ENCODE measurements at regions not wholly inside any gene's neighbourhood (a gene's known extent, or its start where the extent isn't known, plus 50 kb on each side); places are given as distances from the start of the nearest gene placed in this dataset.

DNA sequence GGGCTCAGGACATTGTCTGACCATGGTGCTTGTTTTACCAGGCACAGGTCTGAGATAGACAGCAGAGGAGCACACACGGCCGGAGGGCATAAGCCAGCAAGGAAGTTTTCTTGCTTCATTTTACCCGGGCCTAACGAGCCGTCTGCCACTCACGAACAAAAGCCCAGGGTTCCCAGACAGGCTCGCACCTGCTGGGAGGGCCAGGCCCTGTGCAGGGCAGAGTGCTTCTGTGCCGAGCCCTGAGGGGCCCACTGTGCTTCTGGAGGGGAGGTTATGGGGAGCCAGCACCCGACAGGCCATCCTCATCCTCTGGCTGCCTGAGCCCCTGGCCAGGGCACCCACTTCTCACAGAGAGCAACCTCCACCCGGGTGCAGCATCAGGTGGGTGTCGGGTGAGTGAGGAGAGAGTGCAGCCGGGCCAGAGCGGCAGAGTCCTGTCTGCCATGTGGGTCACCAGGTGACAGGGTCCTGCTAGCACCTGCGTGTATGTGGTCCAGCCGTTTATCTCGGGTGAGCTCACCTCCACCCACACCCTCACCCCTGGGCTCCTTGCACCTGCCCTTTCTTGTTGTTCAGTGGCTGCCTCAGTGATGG lies 297.9 kb downstream of the NDUFA10 start:
- Histone ChIP-seq H3K4me3 (no peak overlapping the region), H3K9me3 (no peaks in the 10 kb centered on the region), H3K27ac (no peak overlapping the region), H3K36me3 (ENCODE audit: low read depth, missing control alignments) (no peaks in the 10 kb centered on the region), H3K4me1 (peaks cover 7% of the 10 kb centered on the region), H3K27me3 (no peaks in the 10 kb centered on the region)
- no peak for DNase-seq
- no peak for TF ChIP-seq CTCF (IDR thresholded peaks at IDR 0.05)
- no peak for TF ChIP-seq POLR2A (IDR thresholded peaks at IDR 0.05)
- intact Hi-C loops (cut with DNase I; ENCODE audit: low total_unique reads): no loop called here
- WGBS, 2 donors: 95 to 98% methylated on average over 6 to 16 of the region's 16 CpGs

DNA sequence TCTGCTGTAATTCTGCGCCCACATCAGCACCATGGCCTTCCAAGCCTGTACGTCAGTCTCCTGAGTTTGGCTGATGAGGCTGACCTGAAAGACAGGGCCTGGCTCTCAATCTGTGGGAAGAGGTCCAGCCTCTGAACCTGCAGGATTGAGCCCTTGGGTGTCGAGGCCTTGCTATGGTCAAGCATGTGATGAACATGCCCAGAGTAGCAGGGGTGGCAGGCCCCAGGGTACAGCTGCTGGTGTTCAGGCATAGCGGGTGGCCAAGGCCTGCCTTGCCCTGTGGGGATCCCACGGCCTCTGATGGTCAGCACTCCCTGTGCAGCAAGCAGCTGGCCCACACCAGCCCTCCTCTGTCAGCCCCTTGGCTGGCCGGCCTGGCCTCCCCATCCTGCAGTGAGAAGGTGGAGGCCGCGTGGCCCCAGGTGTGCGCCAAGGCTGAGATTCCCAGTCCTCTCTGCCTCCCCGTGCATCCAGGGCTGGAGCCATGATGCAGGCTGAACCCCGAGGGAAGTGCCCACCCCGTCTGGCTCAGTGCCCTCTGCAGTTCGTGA lies 298.4 kb downstream of the NDUFA10 start:
- 91% methylated on average over 13 of the region's 13 CpGs; no CpG with 5 or more reads in 1 of the 2 donors for WGBS, 2 donors
- Histone ChIP-seq H3K4me3 (no peak overlapping the region), H3K36me3 (ENCODE audit: low read depth, missing control alignments) (no peaks in the 10 kb centered on the region), H3K4me1 (peaks cover 7% of the 10 kb centered on the region), H3K27me3 (no peaks in the 10 kb centered on the region), H3K9me3 (no peaks in the 10 kb centered on the region), H3K27ac (no peak overlapping the region)
- DNase-seq: no peak
- intact Hi-C loops (cut with DNase I; ENCODE audit: low total_unique reads): no loop called here
- TF ChIP-seq CTCF (IDR thresholded peaks at IDR 0.05) (no peak), POLR2A (IDR thresholded peaks at IDR 0.05) (no peak)

DNA sequence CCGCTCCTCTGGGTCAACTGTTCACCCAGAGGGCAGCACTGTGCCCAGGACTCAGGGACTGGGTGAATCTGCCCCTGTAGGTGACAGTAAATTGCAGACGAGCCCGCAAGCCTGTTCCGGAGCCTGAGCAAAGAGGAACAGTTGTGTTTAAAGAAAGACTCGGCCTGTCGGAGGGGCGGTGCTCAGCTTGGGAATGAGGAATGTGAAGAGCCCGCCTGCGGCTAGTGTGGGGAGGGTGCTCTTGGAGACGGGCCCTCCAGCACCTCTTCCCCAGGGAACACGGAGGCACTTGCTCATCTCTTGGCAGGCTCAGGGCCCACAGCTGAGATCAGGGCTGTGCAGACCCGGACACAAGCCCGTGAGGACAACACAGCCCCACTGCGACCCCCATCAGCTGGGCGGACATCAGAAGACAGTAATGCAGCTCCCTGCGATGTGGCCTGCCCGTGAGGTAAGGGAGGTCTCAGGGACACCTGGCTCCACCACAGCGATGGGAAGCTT lies 299.0 kb downstream of the NDUFA10 start:
- Histone ChIP-seq H3K4me3 (no peak overlapping the region), H3K9me3 (no peaks in the 10 kb centered on the region), H3K27ac (no peak overlapping the region), H3K4me1 (peaks cover 7% of the 10 kb centered on the region), H3K36me3 (ENCODE audit: low read depth, missing control alignments) (no peaks in the 10 kb centered on the region), H3K27me3 (no peaks in the 10 kb centered on the region)
- 80 to 86% methylated on average over 15 to 18 of the region's 18 CpGs for WGBS, 2 donors
- no peak for DNase-seq
- TF ChIP-seq CTCF (IDR thresholded peaks at IDR 0.05) (no peak), POLR2A (IDR thresholded peaks at IDR 0.05) (no peak)
- intact Hi-C loops (cut with DNase I; ENCODE audit: low total_unique reads): no loop called here

DNA sequence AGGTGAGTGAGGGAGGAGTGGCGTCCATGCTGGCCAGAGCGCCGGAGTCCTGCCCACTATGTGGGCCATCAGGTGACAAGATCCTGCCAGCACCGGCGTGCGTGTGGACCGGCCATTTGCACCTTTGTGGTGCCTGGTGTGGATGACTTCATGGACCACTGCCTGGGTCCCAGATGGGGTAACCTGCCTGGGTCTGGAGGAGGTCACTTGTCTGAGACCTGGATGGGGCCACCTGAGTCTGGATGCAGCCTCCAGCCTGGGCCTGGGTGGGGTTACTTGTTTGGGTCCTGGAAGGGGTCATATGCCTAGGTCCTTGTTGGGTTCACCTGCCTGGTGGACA lies 299.6 kb downstream of the NDUFA10 start:
- no peaks in the 10 kb centered on the region for H3K27me3 ChIP-seq
- H3K27ac ChIP-seq: no peak overlapping the region
- WGBS, 2 donors: 94% methylated on average over 7 of the region's 7 CpGs; no CpG with 5 or more reads in 1 of the 2 donors
- H3K4me1 ChIP-seq: peaks cover 7% of the 10 kb centered on the region
- no peak for DNase-seq
- TF ChIP-seq POLR2A (IDR thresholded peaks at IDR 0.05) (no peak), CTCF (IDR thresholded peaks at IDR 0.05) (no peak)
- H3K4me3 ChIP-seq: no peak overlapping the region
- intact Hi-C loops (cut with DNase I; ENCODE audit: low total_unique reads): no loop called here
- no peaks in the 10 kb centered on the region for H3K9me3 ChIP-seq
- H3K36me3 ChIP-seq (ENCODE audit: low read depth, missing control alignments): no peaks in the 10 kb centered on the region

Measured in testis (tissue), 2 donors.